Loucy (cell line): ENCODE measurements at regions not wholly inside any gene's neighbourhood (a gene's known extent, or its start where the extent isn't known, plus 50 kb on each side); places are given as distances from the start of the nearest gene placed in this dataset.

Experiments
- EZH2phosphoT487 ChIP-seq: fragments of 200-600 bp; IDR thresholded peaks from 2 replicates; pipeline ENCODE4 v1.6.1; 2018; ENCODE audit warnings: antibody characterized with exemption, mild to moderate bottlenecking, moderate library complexity, borderline replicate concordance
- TF ChIP-seq, protein P1 (sequence below): fragments of 200-600 bp; sonication (generic); conservative IDR thresholded peaks from 2 replicates; pipeline ENCODE4 v1.5.1; 2014; ENCODE audit warnings: mild to moderate bottlenecking, antibody characterized with exemption, low read length

DNA sequence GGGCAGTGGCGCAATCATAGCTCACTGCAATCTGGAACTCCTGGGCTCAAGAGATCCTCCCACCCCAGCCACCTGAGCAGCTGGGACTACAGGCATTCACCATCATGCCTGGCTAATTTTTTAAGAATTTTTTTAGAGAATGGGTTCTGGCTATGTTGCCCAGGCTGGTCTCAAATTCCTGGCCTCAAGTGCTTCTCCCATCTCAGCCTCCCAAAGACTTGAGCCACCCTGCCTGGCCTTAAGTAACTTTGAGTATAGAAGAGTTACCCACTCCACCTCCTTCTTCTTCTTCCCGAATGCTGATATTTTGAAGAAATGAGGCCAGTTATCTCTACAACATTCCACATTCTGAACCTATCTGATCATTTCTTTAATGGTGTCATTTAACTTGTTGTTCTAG, 72.4 kb upstream of the WWC2 start:
- TF ChIP-seq, protein P1, sequence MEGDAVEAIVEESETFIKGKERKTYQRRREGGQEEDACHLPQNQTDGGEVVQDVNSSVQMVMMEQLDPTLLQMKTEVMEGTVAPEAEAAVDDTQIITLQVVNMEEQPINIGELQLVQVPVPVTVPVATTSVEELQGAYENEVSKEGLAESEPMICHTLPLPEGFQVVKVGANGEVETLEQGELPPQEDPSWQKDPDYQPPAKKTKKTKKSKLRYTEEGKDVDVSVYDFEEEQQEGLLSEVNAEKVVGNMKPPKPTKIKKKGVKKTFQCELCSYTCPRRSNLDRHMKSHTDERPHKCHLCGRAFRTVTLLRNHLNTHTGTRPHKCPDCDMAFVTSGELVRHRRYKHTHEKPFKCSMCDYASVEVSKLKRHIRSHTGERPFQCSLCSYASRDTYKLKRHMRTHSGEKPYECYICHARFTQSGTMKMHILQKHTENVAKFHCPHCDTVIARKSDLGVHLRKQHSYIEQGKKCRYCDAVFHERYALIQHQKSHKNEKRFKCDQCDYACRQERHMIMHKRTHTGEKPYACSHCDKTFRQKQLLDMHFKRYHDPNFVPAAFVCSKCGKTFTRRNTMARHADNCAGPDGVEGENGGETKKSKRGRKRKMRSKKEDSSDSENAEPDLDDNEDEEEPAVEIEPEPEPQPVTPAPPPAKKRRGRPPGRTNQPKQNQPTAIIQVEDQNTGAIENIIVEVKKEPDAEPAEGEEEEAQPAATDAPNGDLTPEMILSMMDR = no peak
- no peak for TF ChIP-seq EZH2phosphoT487
